ENCODE measurements at regions not wholly inside any gene's neighbourhood (a gene's known extent, or its start where the extent isn't known, plus 50 kb on each side); places are given as distances from the start of the nearest gene placed in this dataset.

- peak; percentile 65 for DNase-seq
- Histone ChIP-seq H3K4me3 (ENCODE audit: insufficient read depth, low read depth, low read length) (no peak overlapping the region), H3K27me3 (ENCODE audit: control insufficient read depth, insufficient read depth, low read length) (no peaks in the 10 kb centered on the region), H3K36me3 (replicated peaks; ENCODE audit: control insufficient read depth, insufficient read depth, low read length) (no peaks in the 10 kb centered on the region)
Measured at GRCh38 chr11:92866679-92867282, 102.7 kb upstream of the MTNR1B start.

GRCh38 chr11:92867913-92868619, 101.4 kb upstream of the MTNR1B start:
- Histone ChIP-seq H3K36me3 (replicated peaks; ENCODE audit: control insufficient read depth, insufficient read depth, low read length) (no peaks in the 10 kb centered on the region), H3K27me3 (ENCODE audit: control insufficient read depth, insufficient read depth, low read length) (no peaks in the 10 kb centered on the region), H3K4me3 (ENCODE audit: insufficient read depth, low read depth, low read length) (no peak overlapping the region)
- DNase-seq: no peak

GRCh38 chr11:92869716-92870115, 99.7 kb upstream of the MTNR1B start:
- DNase-seq: no peak
- no peaks in the 10 kb centered on the region for H3K36me3 ChIP-seq (replicated peaks; ENCODE audit: control insufficient read depth, insufficient read depth, low read length)
- H3K4me3 ChIP-seq (ENCODE audit: insufficient read depth, low read depth, low read length): no peak overlapping the region
- no peaks in the 10 kb centered on the region for H3K27me3 ChIP-seq (ENCODE audit: control insufficient read depth, insufficient read depth, low read length)

GRCh38 chr11:92870196-92870832, 99.1 kb upstream of the MTNR1B start:
- no peak for DNase-seq
- Histone ChIP-seq H3K4me3 (ENCODE audit: insufficient read depth, low read depth, low read length) (no peak overlapping the region), H3K36me3 (replicated peaks; ENCODE audit: control insufficient read depth, insufficient read depth, low read length) (no peaks in the 10 kb centered on the region), H3K27me3 (ENCODE audit: control insufficient read depth, insufficient read depth, low read length) (no peaks in the 10 kb centered on the region)

- no peak for DNase-seq
- Histone ChIP-seq H3K4me3 (ENCODE audit: insufficient read depth, low read depth, low read length) (no peak overlapping the region), H3K27me3 (ENCODE audit: control insufficient read depth, insufficient read depth, low read length) (no peaks in the 10 kb centered on the region), H3K36me3 (replicated peaks; ENCODE audit: control insufficient read depth, insufficient read depth, low read length) (no peaks in the 10 kb centered on the region)
Measured at GRCh38 chr11:92873551-92873950, 95.9 kb upstream of the MTNR1B start.

GRCh38 chr11:92875473-92875872, 94.0 kb upstream of the MTNR1B start:
- no peak for DNase-seq
- H3K4me3 ChIP-seq (ENCODE audit: insufficient read depth, low read depth, low read length): no peak overlapping the region
- no peaks in the 10 kb centered on the region for H3K27me3 ChIP-seq (ENCODE audit: control insufficient read depth, insufficient read depth, low read length)
- H3K36me3 ChIP-seq (replicated peaks; ENCODE audit: control insufficient read depth, insufficient read depth, low read length): no peaks in the 10 kb centered on the region

GRCh38 chr11:92879086-92879485, 90.4 kb upstream of the MTNR1B start:
- H3K27me3 ChIP-seq (ENCODE audit: control insufficient read depth, insufficient read depth, low read length): no peaks in the 10 kb centered on the region
- no peak overlapping the region for H3K4me3 ChIP-seq (ENCODE audit: insufficient read depth, low read depth, low read length)
- no peak for DNase-seq
- H3K36me3 ChIP-seq (replicated peaks; ENCODE audit: control insufficient read depth, insufficient read depth, low read length): no peaks in the 10 kb centered on the region

- DNase-seq: no peak
- Histone ChIP-seq H3K36me3 (replicated peaks; ENCODE audit: control insufficient read depth, insufficient read depth, low read length) (no peaks in the 10 kb centered on the region), H3K27me3 (ENCODE audit: control insufficient read depth, insufficient read depth, low read length) (no peaks in the 10 kb centered on the region), H3K4me3 (ENCODE audit: insufficient read depth, low read depth, low read length) (no peak overlapping the region)
Measured at GRCh38 chr11:92880381-92880780, 89.1 kb upstream of the MTNR1B start.

GRCh38 chr11:92881940-92882450, 87.5 kb upstream of the MTNR1B start:
- Histone ChIP-seq H3K36me3 (replicated peaks; ENCODE audit: control insufficient read depth, insufficient read depth, low read length) (no peaks in the 10 kb centered on the region), H3K4me3 (ENCODE audit: insufficient read depth, low read depth, low read length) (no peak overlapping the region), H3K27me3 (ENCODE audit: control insufficient read depth, insufficient read depth, low read length) (no peaks in the 10 kb centered on the region)
- DNase-seq: no peak

- Histone ChIP-seq H3K27me3 (ENCODE audit: control insufficient read depth, insufficient read depth, low read length) (no peaks in the 10 kb centered on the region), H3K4me3 (ENCODE audit: insufficient read depth, low read depth, low read length) (no peak overlapping the region), H3K36me3 (replicated peaks; ENCODE audit: control insufficient read depth, insufficient read depth, low read length) (no peaks in the 10 kb centered on the region)
- no peak for DNase-seq
Measured at GRCh38 chr11:92882828-92883611, 86.4 kb upstream of the MTNR1B start.

- Histone ChIP-seq H3K36me3 (replicated peaks; ENCODE audit: control insufficient read depth, insufficient read depth, low read length) (no peaks in the 10 kb centered on the region), H3K27me3 (ENCODE audit: control insufficient read depth, insufficient read depth, low read length) (no peaks in the 10 kb centered on the region), H3K4me3 (ENCODE audit: insufficient read depth, low read depth, low read length) (no peak overlapping the region)
- no peak for DNase-seq
Measured at GRCh38 chr11:92885600-92885999, 83.9 kb upstream of the MTNR1B start.

GRCh38 chr11:92886243-92886905, 83.1 kb upstream of the MTNR1B start:
- DNase-seq: peak; percentile 86
- Histone ChIP-seq H3K4me3 (ENCODE audit: insufficient read depth, low read depth, low read length) (no peak overlapping the region), H3K27me3 (ENCODE audit: control insufficient read depth, insufficient read depth, low read length) (no peaks in the 10 kb centered on the region), H3K36me3 (replicated peaks; ENCODE audit: control insufficient read depth, insufficient read depth, low read length) (no peaks in the 10 kb centered on the region)

GRCh38 chr11:92888696-92889095, 80.8 kb upstream of the MTNR1B start:
- Histone ChIP-seq H3K4me3 (ENCODE audit: insufficient read depth, low read depth, low read length) (no peak overlapping the region), H3K27me3 (ENCODE audit: control insufficient read depth, insufficient read depth, low read length) (no peaks in the 10 kb centered on the region), H3K36me3 (replicated peaks; ENCODE audit: control insufficient read depth, insufficient read depth, low read length) (no peaks in the 10 kb centered on the region)
- DNase-seq: no peak

GRCh38 chr11:92890846-92891245, 78.6 kb upstream of the MTNR1B start:
- H3K27me3 ChIP-seq (ENCODE audit: control insufficient read depth, insufficient read depth, low read length): no peaks in the 10 kb centered on the region

More at GRCh38 chr11:92890846-92891245, 78.6 kb upstream of the MTNR1B start:
- Histone ChIP-seq H3K36me3 (replicated peaks; ENCODE audit: control insufficient read depth, insufficient read depth, low read length) (no peaks in the 10 kb centered on the region), H3K4me3 (ENCODE audit: insufficient read depth, low read depth, low read length) (no peak overlapping the region)
- no peak for DNase-seq

Measured in H7 (cell line).